ENCODE measurements at regions not wholly inside any gene's neighbourhood (a gene's known extent, or its start where the extent isn't known, plus 50 kb on each side); places are given as distances from the start of the nearest gene placed in this dataset.
A peak's percentile ranks its signal among the peaks of the same experiment; 100 is the strongest.

GRCh38 chr7:155925682-155926081 lies 113.4 kb upstream of the SHH start:
- FAIRE-seq (no peak), DNase-seq (peak in 1 of 5 donors; percentile 48)
- H3K36me3 ChIP-seq (ENCODE audit: control insufficient read depth in 2 of 3, insufficient read depth in 3 of 3, low read length in 3 of 3): no peaks in the 10 kb centered on the region
- H3K9me3 ChIP-seq (ENCODE audit: control insufficient read depth in 2 of 3, insufficient read depth in 1 of 3, low read length in 3 of 3): no peaks in the 10 kb centered on the region
- H3K4me1 ChIP-seq (ENCODE audit: control insufficient read depth in 2 of 3, insufficient read depth in 2 of 3, low read depth in 1 of 3, low read length in 3 of 3): peaks cover 0 to 2% (median 0%) of the 10 kb centered on the region in 3 donors
- TF ChIP-seq CTCF (IDR thresholded peaks at IDR 0.05; ENCODE audit: borderline replicate concordance, extremely low read depth, insufficient read depth): no peak
- no peak overlapping the region for H3K27ac ChIP-seq (ENCODE audit: low read depth in 2 of 2, low read length in 2 of 2)
- intact Hi-C loops (cut with DNase I): no loop called here
- no peak overlapping the region for H3K4me3 ChIP-seq (ENCODE audit: low read length in 3 of 3)
- no peak overlapping the region for H3K9ac ChIP-seq (ENCODE audit: low read length in 3 of 3)
- no peaks in the 10 kb centered on the region for H3K27me3 ChIP-seq (ENCODE audit: control insufficient read depth, insufficient read depth, low read length)

- H3K9me3 ChIP-seq (ENCODE audit: control insufficient read depth in 2 of 3, insufficient read depth in 1 of 3, low read length in 3 of 3): no peaks in the 10 kb centered on the region
- no peak overlapping the region for H3K4me3 ChIP-seq (ENCODE audit: low read length in 3 of 3)
- H3K27me3 ChIP-seq (ENCODE audit: control insufficient read depth, insufficient read depth, low read length): no peaks in the 10 kb centered on the region
- FAIRE-seq (no peak), DNase-seq (peak; percentile 81 to 94 (median 84))
- H3K4me1 ChIP-seq (ENCODE audit: control insufficient read depth in 2 of 3, insufficient read depth in 2 of 3, low read depth in 1 of 3, low read length in 3 of 3): peaks cover 3 to 14% (median 6%) of the 10 kb centered on the region in 3 donors
- H3K36me3 ChIP-seq (ENCODE audit: control insufficient read depth in 2 of 3, insufficient read depth in 3 of 3, low read length in 3 of 3): no peaks in the 10 kb centered on the region
- no peak overlapping the region for H3K27ac ChIP-seq (ENCODE audit: low read depth in 2 of 2, low read length in 2 of 2)
- intact Hi-C loops (cut with DNase I): no loop called here
- TF ChIP-seq CTCF (IDR thresholded peaks at IDR 0.05; ENCODE audit: borderline replicate concordance, extremely low read depth, insufficient read depth): no peak
- peak overlapping the region in 1 of 3 donors; percentile 12 for H3K9ac ChIP-seq (ENCODE audit: low read length in 3 of 3)
Observed at GRCh38 chr7:155922067-155922816, 110.0 kb upstream of the SHH start.

- Histone ChIP-seq H3K9ac (ENCODE audit: low read length in 3 of 3) (peak overlapping the region in 1 of 3 donors; percentile 12), H3K27ac (ENCODE audit: low read depth in 2 of 2, low read length in 2 of 2) (no peak overlapping the region), H3K4me3 (ENCODE audit: low read length in 3 of 3) (no peak overlapping the region), H3K36me3 (ENCODE audit: control insufficient read depth in 2 of 3, insufficient read depth in 3 of 3, low read length in 3 of 3) (no peaks in the 10 kb centered on the region), H3K9me3 (ENCODE audit: control insufficient read depth in 2 of 3, insufficient read depth in 1 of 3, low read length in 3 of 3) (no peaks in the 10 kb centered on the region), H3K4me1 (ENCODE audit: control insufficient read depth in 2 of 3, insufficient read depth in 2 of 3, low read depth in 1 of 3, low read length in 3 of 3) (peaks cover 3 to 14% (median 6%) of the 10 kb centered on the region in 3 donors), H3K27me3 (ENCODE audit: control insufficient read depth, insufficient read depth, low read length) (no peaks in the 10 kb centered on the region)
- FAIRE-seq (no peak), DNase-seq (no peak)
- intact Hi-C loops (cut with DNase I): no loop called here
- TF ChIP-seq CTCF (IDR thresholded peaks at IDR 0.05; ENCODE audit: borderline replicate concordance, extremely low read depth, insufficient read depth): no peak
Observed at GRCh38 chr7:155921804-155922066, 109.5 kb upstream of the SHH start.

Data from kidney (tissue), 13 donors.